Spleen (tissue), 7 donors: ENCODE measurements at regions not wholly inside any gene's neighbourhood (a gene's known extent, or its start where the extent isn't known, plus 50 kb on each side); places are given as distances from the start of the nearest gene placed in this dataset.

Experiments used
- CTCF ChIP-seq, 11 experiments: fragments of 200-600 bp in 7 of 11; fragments of 450-650 bp in 4 of 11; sonication (generic) in 4 of 11; IDR thresholded peaks in 8 of 11; conservative IDR thresholded peaks in 3 of 11; 1 replicate in 7 of 11; 2 replicates in 4 of 11; pipeline versions ENCODE4 v1.4.0 to v1.8.0; 2016 to 2021; ENCODE audit warnings: antibody characterized with exemption in 11 of 11, inconsistent platforms in 4 of 11, mild to moderate bottlenecking in 1 of 11
- POLR2A ChIP-seq, 3 donors: fragments of 450-650 bp; IDR thresholded peaks; one replicate each; pipeline ENCODE4 v1.5.1; 2017; ENCODE audit warnings: antibody characterized with exemption in 3 of 3, mild to moderate bottlenecking in 1 of 3
- POLR2AphosphoS5 ChIP-seq, 3 donors: sonication (generic); formaldehyde crosslinking; IDR thresholded peaks; one replicate each; pipeline ENCODE4 v1.5.1; 2017; ENCODE audit warnings: antibody characterized with exemption in 3 of 3
- donor health status: DM: no; HTN: no; CAD: no; lungs with moderate emphysema.
- donor health status: DM: no; HTN: no; CAD: no.
- donor health status: DM: no; HTN: no; CAD: no.

- TF ChIP-seq CTCF (IDR thresholded peaks at IDR 0.05 in 8 of 11, conservative IDR thresholded peaks at IDR 0.05 in 3 of 11) (no peak), POLR2AphosphoS5 (IDR thresholded peaks at IDR 0.05) (no peak), POLR2A (IDR thresholded peaks at IDR 0.05) (no peak)
These were observed 373.4 kb upstream of the MGMT start for GRCh38 chr10:129093641-129094040.
